HG03520 (cell line): ENCODE measurements at regions not wholly inside any gene's neighbourhood (a gene's known extent, or its start where the extent isn't known, plus 50 kb on each side); places are given as distances from the start of the nearest gene placed in this dataset.
"Not testable (repeated sequence)": the region's sequence is repeated elsewhere in the genome, so short reads cannot be mapped to it uniquely, and the experiment has no call there.

ENCODE experiments used
- ATAC-seq: cut with Tn5 transposase; IDR thresholded peaks from one replicate; pipeline ENCODE4 v1.9.1; 2021; ENCODE audit warnings: mild to moderate bottlenecking, moderate library complexity; ENCODE audit not compliant: unreplicated experiment

DNA sequence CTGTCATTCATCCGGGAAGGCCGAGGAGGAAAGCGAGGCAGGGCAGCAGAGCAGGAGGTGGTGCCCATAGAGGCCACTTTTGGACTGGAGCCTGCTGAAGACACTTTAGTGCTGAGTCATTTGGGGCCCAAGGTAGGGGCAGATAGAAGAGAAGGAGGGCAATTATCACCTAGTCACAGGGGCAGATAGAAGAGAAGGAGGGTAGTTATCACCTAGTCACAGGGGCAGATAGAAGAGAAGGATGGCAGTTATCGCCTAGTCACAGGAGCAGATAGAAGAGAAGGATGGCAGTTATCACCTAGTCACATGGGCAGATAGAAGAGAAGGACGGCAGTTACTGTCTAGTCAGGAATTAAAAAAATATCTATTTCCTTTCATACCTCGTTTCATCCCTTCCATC, 1372.6 kb downstream of the FOXD4L5 start:
- not testable (repeated sequence) for ATAC-seq

GRCh38 chr9:63909076-63909475, 1375.9 kb downstream of the FOXD4L5 start:
- not testable (repeated sequence) for ATAC-seq

- not testable (repeated sequence) for ATAC-seq
Observed at GRCh38 chr9:63899637-63900190, 1385.3 kb downstream of the FOXD4L5 start.

DNA sequence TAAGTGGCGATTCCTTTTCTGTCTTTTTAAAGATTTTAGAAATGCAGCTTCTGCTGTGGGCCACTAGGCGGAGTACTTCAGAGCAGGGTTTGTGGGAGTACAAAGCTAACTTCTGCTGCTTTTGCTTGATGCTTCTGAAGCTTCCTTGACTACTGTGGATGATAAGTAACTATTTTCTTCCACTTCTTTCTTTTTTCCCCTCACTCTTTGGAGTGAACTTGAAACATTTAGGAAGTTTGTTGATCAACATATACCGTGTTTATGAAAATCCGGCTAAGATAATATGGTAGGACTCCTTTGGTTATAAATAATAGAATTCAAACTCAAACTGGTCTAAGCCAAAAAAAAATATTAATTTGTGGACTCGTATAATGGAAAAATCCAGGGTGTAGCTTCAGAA, 1403.6 kb downstream of the FOXD4L5 start:
- not testable (repeated sequence) for ATAC-seq

DNA sequence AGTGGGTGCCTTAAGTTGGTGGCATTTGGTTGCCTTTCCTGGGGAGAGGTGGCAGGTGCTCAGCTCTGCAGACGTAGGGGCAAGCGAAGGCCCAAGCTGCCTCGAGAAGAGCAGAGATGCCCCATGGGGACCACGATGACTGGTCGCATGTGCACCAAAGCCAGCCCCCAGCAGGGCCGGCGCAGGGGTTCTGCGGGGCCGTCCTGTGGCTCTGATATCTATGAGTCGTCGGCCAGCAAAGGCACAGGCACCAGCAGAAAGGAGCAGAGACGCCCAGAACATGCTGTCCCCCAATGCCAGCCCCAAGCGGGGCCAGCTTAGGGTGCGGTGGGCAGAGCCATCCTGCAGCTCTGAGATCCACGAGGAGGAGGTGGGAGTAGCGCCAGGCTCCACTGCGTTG, 1408.6 kb downstream of the FOXD4L5 start:
- not testable (repeated sequence) for ATAC-seq

GRCh38 chr9:63859475-63860215, 1425.4 kb downstream of the FOXD4L5 start:
- no peak for ATAC-seq

DNA sequence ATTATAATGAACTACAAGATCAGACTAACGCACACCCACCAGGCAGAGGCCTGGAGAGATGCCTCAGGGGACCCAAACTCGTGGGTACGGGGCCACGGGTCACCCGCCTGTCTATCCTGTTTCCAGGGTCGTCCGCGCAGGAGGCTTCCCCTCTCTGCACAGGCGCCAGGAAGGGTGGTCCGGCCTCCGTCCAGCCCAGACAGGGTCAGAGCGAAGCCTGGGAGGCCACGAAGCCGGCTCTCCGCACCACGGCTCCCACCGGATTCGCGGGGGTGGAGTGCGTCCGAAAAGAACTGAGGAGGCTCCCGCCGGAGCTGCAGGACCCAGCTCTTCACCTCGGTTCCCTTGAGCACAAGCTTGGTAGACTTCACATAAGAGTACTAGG, 1425.9 kb downstream of the FOXD4L5 start:
- ATAC-seq = not testable (repeated sequence)

- ATAC-seq = not testable (repeated sequence)
Observed at GRCh38 chr9:63853140-63853751, 1431.8 kb downstream of the FOXD4L5 start.

- ATAC-seq = not testable (repeated sequence)
Observed at GRCh38 chr9:63824804-63825203, 1460.2 kb downstream of the FOXD4L5 start.

- not testable (repeated sequence) for ATAC-seq
Observed at GRCh38 chr9:63823375-63824201, 1461.4 kb downstream of the FOXD4L5 start.

- not testable (repeated sequence) for ATAC-seq
Observed at GRCh38 chr9:63822615-63823374, 1462.2 kb downstream of the FOXD4L5 start.

GRCh38 chr9:63821293-63821692, 1463.7 kb downstream of the FOXD4L5 start:
- ATAC-seq = not testable (repeated sequence)

- not testable (repeated sequence) for ATAC-seq
Observed at GRCh38 chr9:63820882-63821281, 1464.1 kb downstream of the FOXD4L5 start.

DNA sequence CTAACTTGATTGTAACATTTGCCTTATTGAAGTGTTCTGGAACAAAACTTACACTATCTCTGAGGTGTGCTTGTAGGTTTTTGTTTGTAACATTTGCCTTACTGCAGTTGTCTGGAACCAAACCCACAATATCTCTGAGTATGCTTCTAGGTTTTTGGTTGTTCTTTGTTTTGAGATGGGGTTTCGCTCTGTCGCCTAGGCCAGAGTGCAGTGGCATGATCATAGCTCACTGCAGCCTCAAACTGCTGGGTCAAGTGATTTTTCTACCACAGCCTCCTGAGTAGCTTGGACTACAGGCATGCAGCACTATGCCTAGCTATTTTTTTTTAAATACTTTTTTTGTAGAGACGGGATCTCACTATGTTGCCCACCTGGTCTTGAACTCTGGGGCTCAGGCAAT, 1464.6 kb downstream of the FOXD4L5 start:
- ATAC-seq = not testable (repeated sequence)

- ATAC-seq = peak; percentile 55
Observed at GRCh38 chr9:63817622-63818518, 1467.1 kb downstream of the FOXD4L5 start.

DNA sequence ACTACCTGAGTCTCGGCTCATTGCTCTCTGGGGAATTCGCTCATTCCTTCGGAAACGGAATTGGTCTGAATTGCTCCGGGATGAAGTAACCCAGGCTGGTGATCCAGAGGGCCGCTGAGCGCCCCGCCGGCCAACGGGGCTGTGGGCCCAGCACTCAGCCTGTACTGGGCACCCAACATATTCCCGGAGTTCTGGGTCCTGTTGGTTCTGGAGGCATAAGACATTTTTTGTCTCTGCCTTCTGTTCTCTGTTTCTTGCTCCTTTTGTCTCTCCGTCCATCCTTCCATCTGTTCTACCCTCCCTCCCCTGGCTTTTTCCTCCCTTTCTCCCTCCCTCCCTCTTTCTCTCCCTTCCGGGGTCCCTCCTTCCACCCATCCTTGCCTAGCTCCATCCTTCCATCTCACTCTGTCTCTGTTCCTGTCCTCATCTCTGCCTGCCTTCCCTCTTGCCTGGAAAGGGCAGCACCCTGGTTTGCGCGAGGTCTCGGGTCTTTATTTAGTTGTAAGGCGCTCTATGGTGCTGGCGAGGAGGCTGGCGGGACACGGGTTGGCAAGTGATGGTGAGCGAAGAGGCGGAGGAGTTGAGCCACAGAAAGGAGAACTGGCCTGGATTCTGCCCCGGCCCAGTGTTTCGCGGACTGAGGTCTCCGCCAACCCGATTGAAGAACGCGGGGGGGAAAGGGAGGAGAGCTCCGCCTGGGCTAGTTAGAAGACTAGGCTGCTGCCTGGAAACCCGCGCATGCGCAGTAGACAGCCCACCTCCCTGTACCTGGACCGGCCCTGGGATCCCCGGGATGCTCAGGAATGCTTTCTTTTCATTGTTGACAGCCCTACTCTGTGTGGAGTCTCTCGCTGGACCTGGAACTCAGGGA, 1468.0 kb downstream of the FOXD4L5 start:
- peak; percentile 54 for ATAC-seq

DNA sequence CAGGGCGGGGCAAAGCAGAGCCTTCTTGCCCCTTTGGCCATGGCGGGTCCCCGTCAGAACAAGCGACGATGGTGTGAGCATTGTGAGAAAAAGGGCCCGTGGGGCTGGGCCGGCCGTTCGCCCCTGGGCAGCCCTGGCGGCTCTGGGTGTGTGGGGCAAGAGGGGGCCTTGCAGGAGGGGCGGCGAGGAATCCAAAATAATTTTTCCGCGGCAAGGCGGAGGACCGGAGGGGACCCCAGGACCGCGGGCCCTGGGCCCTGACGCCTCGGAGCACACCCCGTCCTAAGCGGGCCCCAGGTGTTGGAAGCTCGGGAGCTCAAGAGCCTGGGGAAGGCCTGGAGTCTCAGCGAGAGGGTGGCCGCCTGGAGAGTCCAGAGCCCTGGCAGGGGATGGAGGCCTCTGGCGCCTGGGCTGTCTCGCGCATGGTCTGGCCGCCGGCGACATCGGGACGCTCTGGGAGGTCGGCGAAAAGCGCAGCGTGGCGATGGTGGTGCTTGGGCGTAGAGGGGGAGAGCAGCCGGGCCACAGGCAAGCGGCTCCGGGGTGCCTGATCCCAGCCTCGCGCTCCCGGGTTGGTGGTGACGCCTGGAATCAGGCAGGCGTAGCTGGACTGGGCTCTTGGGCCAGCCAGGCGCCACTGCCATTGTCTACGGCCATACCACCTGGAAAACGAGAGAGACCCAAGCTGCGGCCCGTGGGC, 1469.9 kb downstream of the FOXD4L5 start:
- ATAC-seq = not testable (repeated sequence)
